SK-N-MC (cell line): ENCODE measurements at regions not wholly inside any gene's neighbourhood (a gene's known extent, or its start where the extent isn't known, plus 50 kb on each side); places are given as distances from the start of the nearest gene placed in this dataset.

Source experiments
- EZH2 ChIP-seq: fragments of 200-600 bp; sonication (generic); IDR thresholded peaks from one replicate; pipeline ENCODE4 v1.6.1; 2017; ENCODE audit warnings: antibody characterized with exemption
- FOXP2 ChIP-seq: optimal IDR thresholded peaks from 2 replicates; pipeline ENCODE3; 2011; ENCODE audit warnings: mild to moderate bottlenecking, moderate library complexity; ENCODE audit not compliant: insufficient read depth; ENCODE audit errors: extremely low read length, control extremely low read depth
- POLR2AphosphoS5 ChIP-seq: IDR thresholded peaks from 2 replicates; pipeline ENCODE4 v1.6.1; 2012; ENCODE audit warnings: mild to moderate bottlenecking, low read depth, low read length, borderline replicate concordance

DNA sequence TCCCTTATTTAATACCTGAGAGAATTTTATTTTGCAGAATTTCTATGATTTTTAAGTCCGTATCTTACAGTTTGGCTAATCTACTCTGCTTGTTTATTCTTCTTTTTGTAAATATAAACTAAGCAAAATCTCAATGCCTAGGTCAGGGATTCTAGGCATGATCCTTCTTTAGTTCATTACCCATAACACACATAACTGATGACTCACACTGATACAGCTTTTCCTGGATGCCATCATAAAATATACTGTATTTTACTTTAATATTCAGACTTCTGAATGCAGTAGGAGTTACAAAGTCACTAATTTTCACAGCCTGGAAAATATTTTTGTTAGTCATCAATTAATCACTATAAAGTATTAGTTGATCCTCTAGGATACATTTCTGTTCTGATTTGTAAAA is 898.2 kb upstream of the RAG2 start:
- no peak for TF ChIP-seq POLR2AphosphoS5
- no peak for TF ChIP-seq EZH2
- no peak for TF ChIP-seq FOXP2
